Kidney (tissue), 13 donors: ENCODE measurements at regions not wholly inside any gene's neighbourhood (a gene's known extent, or its start where the extent isn't known, plus 50 kb on each side); places are given as distances from the start of the nearest gene placed in this dataset.

ENCODE experiments used
- DNase-seq, 5 donors: peaks; one replicate each; pipeline ENCODE4 v3.0.0-alpha.2; 2013 to 2020
- FAIRE-seq: peaks from 2 replicates; lab custom pipeline; 2012; peaks lifted over from hg19 to GRCh38; lab: Jason Lieb, UNC
- H3K27ac ChIP-seq, 2 donors: one replicate each; pipeline ENCODE4 v1.7.0; 2013; ENCODE audit warnings: low read depth in 2 of 2, low read length in 2 of 2, inconsistent platforms in 1 of 2
- H3K27me3 ChIP-seq: one replicate; pipeline ENCODE4 v1.7.1; 2013; ENCODE audit warnings: low read length, inconsistent platforms; ENCODE audit not compliant: control insufficient read depth, insufficient read depth
- H3K36me3 ChIP-seq, 3 donors: one replicate each; pipeline versions ENCODE4 v1.7.0 to v1.7.1; 2013; ENCODE audit warnings: low read length in 3 of 3, control low read depth in 1 of 3, inconsistent platforms in 1 of 3; ENCODE audit not compliant: insufficient read depth in 3 of 3, control insufficient read depth in 2 of 3
- H3K4me1 ChIP-seq, 3 donors: one replicate each; pipeline versions ENCODE4 v1.7.0 to v1.7.1; 2013; ENCODE audit warnings: low read length in 3 of 3, inconsistent platforms in 1 of 3, low read depth in 1 of 3; ENCODE audit not compliant: control insufficient read depth in 2 of 3, insufficient read depth in 2 of 3
- H3K4me3 ChIP-seq, 3 donors: one replicate each; pipeline versions ENCODE4 v1.7.0 to v1.8.1; 2013; ENCODE audit warnings: low read length in 3 of 3, control low read depth in 1 of 3, inconsistent platforms in 1 of 3
- H3K9ac ChIP-seq, 3 donors: one replicate each; pipeline versions ENCODE4 v1.7.0 to v1.7.1; 2013; ENCODE audit warnings: low read length in 3 of 3, control low read depth in 1 of 3, inconsistent platforms in 1 of 3
- H3K9me3 ChIP-seq, 3 donors: one replicate each; pipeline versions ENCODE4 v1.7.0 to v1.7.1; 2013; ENCODE audit warnings: low read length in 3 of 3, control low read depth in 1 of 3, inconsistent platforms in 1 of 3; ENCODE audit not compliant: control insufficient read depth in 2 of 3, insufficient read depth in 1 of 3
- intact Hi-C: fragments of 100-400 bp; cut with DNase I; formaldehyde crosslinking; loops from one replicate; pipeline ENCODE4 v1.11.1; 2022
- TF ChIP-seq, protein P1 (sequence below): IDR thresholded peaks from 3 replicates; pipeline ENCODE4 v1.5.1; 2012; ENCODE audit warnings: mild to moderate bottlenecking, moderate library complexity, borderline replicate concordance; ENCODE audit not compliant: insufficient read depth; ENCODE audit errors: extremely low read depth
- donor health status: control.
- donor health status: control.
- donor health status: control.
- donor health status: control.
- donor health status: control.
- donor health status: DM: yes; HTN: yes; CAD: no.
- donor health status: Normal renal cell carcinoma (clear cell type).

DNA sequence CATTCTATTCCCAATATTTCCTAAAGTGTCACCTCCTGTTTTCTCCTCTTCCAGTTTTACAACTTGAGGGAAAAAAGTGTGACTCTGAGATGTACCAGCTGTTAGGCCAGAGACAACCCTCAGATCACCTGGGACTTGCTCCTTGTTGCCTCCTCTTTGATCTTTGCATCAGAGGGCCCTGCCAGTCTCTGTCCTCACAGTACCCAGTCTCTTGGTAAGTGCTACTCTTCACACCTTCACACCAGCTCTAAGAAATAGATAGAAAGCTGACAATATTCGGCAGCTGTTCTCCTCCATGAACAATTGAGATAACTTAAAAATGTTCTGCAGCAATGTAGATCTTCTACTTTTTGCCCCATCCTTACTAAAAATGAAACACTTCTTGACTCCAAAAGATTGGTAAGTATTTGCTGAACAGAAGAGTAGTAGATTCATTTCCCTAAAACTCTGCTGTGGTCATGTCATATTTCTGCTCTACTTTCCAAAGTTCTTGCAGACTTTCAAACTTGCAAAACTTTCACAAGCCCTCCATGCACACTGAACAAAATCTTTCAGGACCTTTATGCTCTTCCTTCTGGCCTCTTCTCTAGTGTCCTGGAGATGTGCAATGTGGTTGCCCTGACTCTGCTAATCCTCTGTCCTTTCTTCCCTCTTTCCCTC is 188.6 kb downstream of the SNX18 start:
- Histone ChIP-seq H3K4me3 (no peak overlapping the region), H3K27ac (no peak overlapping the region), H3K4me1 (peaks cover 0 to 7% (median 0%) of the 10 kb centered on the region in 3 donors), H3K36me3 (no peaks in the 10 kb centered on the region), H3K27me3 (no peaks in the 10 kb centered on the region), H3K9ac (no peak overlapping the region), H3K9me3 (no peaks in the 10 kb centered on the region)
- intact Hi-C loops: no loop called here
- DNase-seq (no peak), FAIRE-seq (no peak)
- TF ChIP-seq, protein P1, sequence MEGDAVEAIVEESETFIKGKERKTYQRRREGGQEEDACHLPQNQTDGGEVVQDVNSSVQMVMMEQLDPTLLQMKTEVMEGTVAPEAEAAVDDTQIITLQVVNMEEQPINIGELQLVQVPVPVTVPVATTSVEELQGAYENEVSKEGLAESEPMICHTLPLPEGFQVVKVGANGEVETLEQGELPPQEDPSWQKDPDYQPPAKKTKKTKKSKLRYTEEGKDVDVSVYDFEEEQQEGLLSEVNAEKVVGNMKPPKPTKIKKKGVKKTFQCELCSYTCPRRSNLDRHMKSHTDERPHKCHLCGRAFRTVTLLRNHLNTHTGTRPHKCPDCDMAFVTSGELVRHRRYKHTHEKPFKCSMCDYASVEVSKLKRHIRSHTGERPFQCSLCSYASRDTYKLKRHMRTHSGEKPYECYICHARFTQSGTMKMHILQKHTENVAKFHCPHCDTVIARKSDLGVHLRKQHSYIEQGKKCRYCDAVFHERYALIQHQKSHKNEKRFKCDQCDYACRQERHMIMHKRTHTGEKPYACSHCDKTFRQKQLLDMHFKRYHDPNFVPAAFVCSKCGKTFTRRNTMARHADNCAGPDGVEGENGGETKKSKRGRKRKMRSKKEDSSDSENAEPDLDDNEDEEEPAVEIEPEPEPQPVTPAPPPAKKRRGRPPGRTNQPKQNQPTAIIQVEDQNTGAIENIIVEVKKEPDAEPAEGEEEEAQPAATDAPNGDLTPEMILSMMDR: no peak

DNA sequence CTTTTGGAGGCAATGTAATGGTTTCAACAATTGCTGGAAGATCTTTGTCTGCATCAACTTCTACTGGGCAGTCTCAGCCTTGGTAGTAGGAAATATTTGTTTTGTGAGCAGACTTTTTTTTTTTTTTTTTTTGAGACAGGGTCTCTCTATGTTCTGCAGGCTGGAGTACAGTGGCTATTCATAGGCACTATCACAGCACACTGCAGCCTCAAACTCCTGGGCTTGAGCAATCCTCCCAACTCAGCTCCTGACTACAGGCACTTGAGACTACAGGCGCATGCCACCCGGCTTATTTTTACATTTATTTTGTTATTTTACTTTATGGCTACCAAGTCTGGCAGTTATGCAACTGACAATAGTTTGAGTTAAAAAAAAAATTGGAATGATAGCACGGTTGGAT is 187.3 kb downstream of the SNX18 start:
- H3K4me1 ChIP-seq: peaks cover 0 to 7% (median 0%) of the 10 kb centered on the region in 3 donors
- FAIRE-seq (no peak), DNase-seq (no peak)
- no peak overlapping the region for H3K27ac ChIP-seq
- intact Hi-C loops: no loop called here
- no peaks in the 10 kb centered on the region for H3K9me3 ChIP-seq
- H3K9ac ChIP-seq: no peak overlapping the region
- TF ChIP-seq, protein P1: no peak
- H3K4me3 ChIP-seq: no peak overlapping the region
- H3K36me3 ChIP-seq: no peaks in the 10 kb centered on the region
- H3K27me3 ChIP-seq: no peaks in the 10 kb centered on the region

- FAIRE-seq (no peak), DNase-seq (no peak)
- Histone ChIP-seq H3K4me3 (no peak overlapping the region), H3K27ac (no peak overlapping the region), H3K9me3 (no peaks in the 10 kb centered on the region), H3K27me3 (no peaks in the 10 kb centered on the region), H3K9ac (no peak overlapping the region), H3K36me3 (no peaks in the 10 kb centered on the region), H3K4me1 (peaks cover 0 to 7% (median 0%) of the 10 kb centered on the region in 3 donors)
- TF ChIP-seq, protein P1: no peak
- intact Hi-C loops: no loop called here
Measured at GRCh38 chr5:54704333-54704732, 186.8 kb downstream of the SNX18 start.
